ENCODE measurements at regions not wholly inside any gene's neighbourhood (a gene's known extent, or its start where the extent isn't known, plus 50 kb on each side); places are given as distances from the start of the nearest gene placed in this dataset.

- TF ChIP-seq CTCF (IDR thresholded peaks at IDR 0.05) (no peak), POLR2AphosphoS5 (IDR thresholded peaks at IDR 0.05; ENCODE audit: insufficient read depth in 1 of 2, low read depth in 1 of 2) (no peak), POLR2A (IDR thresholded peaks at IDR 0.05) (no peak)
Measured at GRCh38 chrX:42602136-42602535, 175.8 kb downstream of the PPP1R2C start.

All from vagina (tissue), 2 donors.